ENCODE measurements at regions not wholly inside any gene's neighbourhood (a gene's known extent, or its start where the extent isn't known, plus 50 kb on each side); places are given as distances from the start of the nearest gene placed in this dataset.

DNA sequence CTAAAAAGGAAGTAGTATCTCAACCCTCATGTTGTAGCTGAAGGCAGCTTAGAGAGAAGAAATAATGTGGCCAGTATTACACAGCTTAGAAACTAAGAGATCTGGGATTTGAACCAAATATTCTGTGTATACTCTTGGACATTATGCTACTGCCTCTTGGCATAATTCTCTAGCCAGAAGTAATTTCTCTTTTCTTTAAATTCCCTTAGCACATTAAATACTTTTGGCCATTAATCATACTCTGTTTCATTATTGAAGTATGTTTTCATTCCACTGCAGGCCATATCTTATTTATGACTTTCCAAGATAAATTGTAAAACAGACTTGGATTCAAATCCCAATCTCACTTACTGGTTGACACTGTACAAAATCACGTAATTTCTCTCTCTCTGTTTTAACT is 181.3 kb upstream of the SPAG17 start:
- TF ChIP-seq, protein P1, sequence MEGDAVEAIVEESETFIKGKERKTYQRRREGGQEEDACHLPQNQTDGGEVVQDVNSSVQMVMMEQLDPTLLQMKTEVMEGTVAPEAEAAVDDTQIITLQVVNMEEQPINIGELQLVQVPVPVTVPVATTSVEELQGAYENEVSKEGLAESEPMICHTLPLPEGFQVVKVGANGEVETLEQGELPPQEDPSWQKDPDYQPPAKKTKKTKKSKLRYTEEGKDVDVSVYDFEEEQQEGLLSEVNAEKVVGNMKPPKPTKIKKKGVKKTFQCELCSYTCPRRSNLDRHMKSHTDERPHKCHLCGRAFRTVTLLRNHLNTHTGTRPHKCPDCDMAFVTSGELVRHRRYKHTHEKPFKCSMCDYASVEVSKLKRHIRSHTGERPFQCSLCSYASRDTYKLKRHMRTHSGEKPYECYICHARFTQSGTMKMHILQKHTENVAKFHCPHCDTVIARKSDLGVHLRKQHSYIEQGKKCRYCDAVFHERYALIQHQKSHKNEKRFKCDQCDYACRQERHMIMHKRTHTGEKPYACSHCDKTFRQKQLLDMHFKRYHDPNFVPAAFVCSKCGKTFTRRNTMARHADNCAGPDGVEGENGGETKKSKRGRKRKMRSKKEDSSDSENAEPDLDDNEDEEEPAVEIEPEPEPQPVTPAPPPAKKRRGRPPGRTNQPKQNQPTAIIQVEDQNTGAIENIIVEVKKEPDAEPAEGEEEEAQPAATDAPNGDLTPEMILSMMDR (IDR thresholded peaks at IDR 0.05; ENCODE audit: low read length), result no peak
- TF ChIP-seq EZH2 (IDR thresholded peaks at IDR 0.05; ENCODE audit: borderline replicate concordance, low read length), result no peak
